Skeletal muscle cell (primary cell): ENCODE measurements at regions not wholly inside any gene's neighbourhood (a gene's known extent, or its start where the extent isn't known, plus 50 kb on each side); places are given as distances from the start of the nearest gene placed in this dataset.
"Not testable (repeated sequence)": the region's sequence is repeated elsewhere in the genome, so short reads cannot be mapped to it uniquely, and the experiment has no call there.

ENCODE experiments used
- DNase-seq: peaks from one replicate; pipeline ENCODE4 v3.0.0-alpha.2; 2010; ENCODE audit warnings: low read depth
- H3K4me3 ChIP-seq: 2 replicates; pipeline ENCODE4 v1.5.1; 2011; ENCODE audit warnings: low read depth, mild to moderate bottlenecking, control low read depth, low read length, moderate library complexity

DNA sequence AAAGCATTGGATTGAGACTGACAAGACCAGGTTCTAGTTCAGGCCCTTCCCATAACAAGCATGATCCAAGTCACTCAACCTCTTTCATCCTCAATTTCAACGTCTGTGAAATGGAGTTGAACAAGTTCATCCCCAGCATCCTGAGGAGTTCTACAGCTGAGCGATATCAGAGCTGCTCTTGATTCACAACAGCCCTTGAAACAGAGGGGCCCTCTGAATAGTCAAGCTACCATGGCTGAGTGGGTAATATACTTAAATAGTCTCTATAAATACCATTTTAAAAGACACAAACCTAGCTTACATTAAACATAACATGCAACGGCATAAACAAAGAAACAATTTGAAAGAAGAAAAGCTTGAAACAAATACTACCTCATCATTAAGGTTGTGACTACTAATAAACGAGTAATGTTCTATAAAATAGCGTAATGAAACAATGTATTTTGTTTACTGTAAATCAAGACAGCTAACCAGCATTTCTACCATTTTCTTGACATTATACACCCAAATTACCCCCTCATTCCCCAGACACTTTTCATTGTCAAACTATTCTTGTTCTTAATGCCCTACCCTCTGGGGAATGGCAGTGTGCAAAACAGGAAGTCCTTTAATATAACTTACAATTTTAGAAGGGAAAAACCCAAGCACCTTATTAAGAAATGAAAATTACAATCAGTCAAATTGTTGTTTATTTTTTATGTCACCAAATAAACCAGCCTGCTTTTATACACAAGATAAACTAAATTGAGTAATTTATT lies 202.3 kb downstream of the PARM1 start:
- H3K4me3 ChIP-seq, result no peak overlapping the region
- DNase-seq, result no peak

- not testable (repeated sequence) for H3K4me3 ChIP-seq, DNase-seq
Observed at GRCh38 chr4:75126870-75127269, 194.0 kb downstream of the PARM1 start.

GRCh38 chr4:75126058-75126457 lies 193.1 kb downstream of the PARM1 start:
- no peak for DNase-seq
- H3K4me3 ChIP-seq, result no peak overlapping the region

- H3K4me3 ChIP-seq, result no peak overlapping the region
- DNase-seq, result no peak
Observed at GRCh38 chr4:75122424-75123014, 189.6 kb downstream of the PARM1 start.

DNA sequence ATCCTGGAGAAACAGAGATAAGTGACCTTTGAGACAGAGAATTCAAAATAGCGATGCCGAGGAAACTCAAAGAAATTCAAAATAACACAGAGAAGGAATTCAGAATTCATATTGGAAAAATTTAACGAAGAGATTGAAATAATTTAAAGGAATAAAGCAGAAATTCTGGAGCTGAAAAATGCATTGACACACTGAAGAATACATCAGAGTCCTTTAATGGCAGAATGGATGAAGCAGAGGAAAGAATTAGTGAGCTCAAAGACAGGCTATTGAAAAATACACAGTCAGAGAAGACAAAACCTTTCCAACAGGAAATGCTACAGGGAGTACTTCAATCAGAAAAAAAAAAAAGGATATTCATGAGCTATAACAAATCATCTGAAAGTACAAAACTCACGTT lies 185.8 kb downstream of the PARM1 start:
- no peak overlapping the region for H3K4me3 ChIP-seq
- DNase-seq, result no peak

GRCh38 chr4:75110061-75110460 lies 177.1 kb downstream of the PARM1 start:
- no peak for DNase-seq
- H3K4me3 ChIP-seq, result no peak overlapping the region

DNA sequence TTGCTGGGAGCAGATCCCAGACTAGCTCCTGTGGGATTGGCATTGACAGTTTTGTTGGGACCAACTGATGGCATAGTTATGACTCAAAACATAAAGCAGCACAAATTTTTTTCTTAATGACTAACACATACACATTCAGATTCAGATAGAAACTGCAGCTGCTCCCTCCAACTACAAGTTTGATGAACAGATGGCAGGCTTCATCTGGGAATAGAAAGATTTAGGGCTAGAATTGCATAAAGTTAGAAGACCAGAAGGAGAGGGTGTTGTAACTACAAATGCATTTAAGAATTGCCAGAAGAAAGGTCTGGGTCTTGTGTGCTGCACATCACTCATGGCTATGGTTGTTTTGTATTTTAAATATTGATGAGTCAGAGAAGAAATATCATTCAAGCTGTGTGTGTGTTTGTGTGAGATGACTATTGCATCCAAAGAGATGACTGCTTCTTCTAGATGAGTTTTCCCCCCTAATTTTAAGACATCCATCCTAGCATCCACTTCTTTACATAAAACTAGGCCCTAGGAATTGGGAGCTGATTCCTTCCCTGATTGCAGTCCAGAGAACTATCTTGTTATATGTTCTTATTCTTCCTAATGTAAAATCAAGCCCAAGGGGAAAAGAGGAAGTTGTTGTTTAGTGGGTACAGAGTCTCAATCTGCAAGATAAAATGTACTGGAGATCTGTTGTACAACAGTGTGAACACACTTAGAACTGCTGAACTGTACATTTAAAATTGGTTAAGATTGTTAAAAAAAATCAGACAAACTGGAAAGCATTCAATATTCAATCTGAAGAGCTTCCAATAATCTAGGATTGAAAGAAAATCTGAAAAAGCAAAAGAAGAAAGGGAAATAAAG lies 175.1 kb downstream of the PARM1 start:
- no peak overlapping the region for H3K4me3 ChIP-seq

GRCh38 chr4:75102787-75103085 lies 169.8 kb downstream of the PARM1 start:
- H3K4me3 ChIP-seq, result no peak overlapping the region
- no peak for DNase-seq

More for the DNA sequence above, 175.1 kb downstream of the PARM1 start:
- no peak for DNase-seq

GRCh38 chr4:75101906-75102786 lies 169.2 kb downstream of the PARM1 start:
- H3K4me3 ChIP-seq, result no peak overlapping the region
- no peak for DNase-seq
